Left cardiac atrium (tissue), 4 donors: ENCODE measurements at regions not wholly inside any gene's neighbourhood (a gene's known extent, or its start where the extent isn't known, plus 50 kb on each side); places are given as distances from the start of the nearest gene placed in this dataset.

Source experiments
- ATAC-seq, 2 donors: fragments of 200-7000 bp; cut with Tn5 transposase; one replicate each; pipeline ENCODE4 v1.9.1; 2020; ENCODE audit warnings: mild to moderate bottlenecking in 2 of 2, moderate library complexity in 2 of 2
- DNase-seq: peaks from one replicate; pipeline ENCODE4 v3.0.0-alpha.2; 2020
- intact Hi-C, 2 donors: fragments of 100-400 bp; cut with DNase I; formaldehyde crosslinking; loops; one replicate each; pipeline versions ENCODE4 v1.14.1 to v1.15.1; 2022 to 2023
- donor health status: DM: no; HTN: yes; CAD: no.
- donor health status: DM: no; HTN: yes; CAD: no; lungs with severe emphysema.
- donor health status: DM: yes; HTN: yes; CAD: no.
- donor health status: Dilated cardiomyopathy.

GRCh38 chr12:81988362-81988761 is 229.2 kb upstream of the PPFIA2 start:
- intact Hi-C loops: no loop called here
- ATAC-seq (no peak), DNase-seq (no peak)

- DNase-seq (no peak), ATAC-seq (no peak)
- intact Hi-C loops: no loop called here
These were observed 228.2 kb upstream of the PPFIA2 start for GRCh38 chr12:81987371-81987770.

GRCh38 chr12:81976661-81977060 is 217.5 kb upstream of the PPFIA2 start:
- intact Hi-C loops: no loop called here
- DNase-seq (no peak), ATAC-seq (no peak)

- ATAC-seq (no peak), DNase-seq (no peak)
- intact Hi-C loops: no loop called here
These were observed 215.6 kb upstream of the PPFIA2 start for GRCh38 chr12:81974762-81975161.

- DNase-seq (no peak), ATAC-seq (no peak)
- intact Hi-C loops: no loop called here
These were observed 209.3 kb upstream of the PPFIA2 start for GRCh38 chr12:81968421-81968820.

- intact Hi-C loops: no loop called here
- DNase-seq: no peak
- no peak for ATAC-seq
These were observed 204.5 kb upstream of the PPFIA2 start for GRCh38 chr12:81963636-81964035.

GRCh38 chr12:81963026-81963425 is 203.9 kb upstream of the PPFIA2 start:
- DNase-seq (no peak), ATAC-seq (no peak)
- intact Hi-C loops: no loop called here

- intact Hi-C loops: no loop called here
These were observed 203.1 kb upstream of the PPFIA2 start for GRCh38 chr12:81962126-81962856.

GRCh38 chr12:81958406-81958805 is 199.3 kb upstream of the PPFIA2 start:
- DNase-seq (no peak), ATAC-seq (no peak)
- intact Hi-C loops: no loop called here

More at GRCh38 chr12:81962126-81962856, 203.1 kb upstream of the PPFIA2 start:
- no peak for ATAC-seq
- no peak for DNase-seq

- DNase-seq (no peak), ATAC-seq (no peak)
- intact Hi-C loops: no loop called here
These were observed 198.5 kb upstream of the PPFIA2 start for GRCh38 chr12:81957631-81958030.

GRCh38 chr12:81956468-81956860 is 197.3 kb upstream of the PPFIA2 start:
- ATAC-seq (no peak), DNase-seq (no peak)
- intact Hi-C loops: no loop called here

GRCh38 chr12:81953541-81953940 is 194.4 kb upstream of the PPFIA2 start:
- no peak for ATAC-seq
- intact Hi-C loops: no loop called here
- no peak for DNase-seq

- intact Hi-C loops: no loop called here
- DNase-seq (no peak), ATAC-seq (no peak)
These were observed 191.7 kb upstream of the PPFIA2 start for GRCh38 chr12:81950871-81951270.

- intact Hi-C loops: no loop called here
- ATAC-seq (no peak), DNase-seq (no peak)
These were observed 190.7 kb upstream of the PPFIA2 start for GRCh38 chr12:81949841-81950308.

- intact Hi-C loops: no loop called here
- ATAC-seq (no peak), DNase-seq (no peak)
These were observed 190.3 kb upstream of the PPFIA2 start for GRCh38 chr12:81949416-81949815.

GRCh38 chr12:81944886-81945285 is 185.7 kb upstream of the PPFIA2 start:
- intact Hi-C loops: no loop called here
- DNase-seq (no peak), ATAC-seq (no peak)

GRCh38 chr12:81942594-81942993 is 183.4 kb upstream of the PPFIA2 start:
- intact Hi-C loops: no loop called here
- ATAC-seq (no peak), DNase-seq (no peak)

GRCh38 chr12:81930037-81930436 is 170.9 kb upstream of the PPFIA2 start:
- intact Hi-C loops: no loop called here
- ATAC-seq (no peak), DNase-seq (no peak)

GRCh38 chr12:81896771-81897170 is 137.6 kb upstream of the PPFIA2 start:
- intact Hi-C loops: no loop called here
- DNase-seq: no peak

GRCh38 chr12:81888961-81889360 is 129.8 kb upstream of the PPFIA2 start:
- intact Hi-C loops: no loop called here
- ATAC-seq (no peak), DNase-seq (no peak)

More at GRCh38 chr12:81896771-81897170, 137.6 kb upstream of the PPFIA2 start:
- ATAC-seq: no peak

GRCh38 chr12:81888106-81888740 is 129.1 kb upstream of the PPFIA2 start:
- DNase-seq: no peak
- no peak for ATAC-seq
- intact Hi-C loops: no loop called here
